ENCODE measurements at regions not wholly inside any gene's neighbourhood (a gene's known extent, or its start where the extent isn't known, plus 50 kb on each side); places are given as distances from the start of the nearest gene placed in this dataset.

DNA sequence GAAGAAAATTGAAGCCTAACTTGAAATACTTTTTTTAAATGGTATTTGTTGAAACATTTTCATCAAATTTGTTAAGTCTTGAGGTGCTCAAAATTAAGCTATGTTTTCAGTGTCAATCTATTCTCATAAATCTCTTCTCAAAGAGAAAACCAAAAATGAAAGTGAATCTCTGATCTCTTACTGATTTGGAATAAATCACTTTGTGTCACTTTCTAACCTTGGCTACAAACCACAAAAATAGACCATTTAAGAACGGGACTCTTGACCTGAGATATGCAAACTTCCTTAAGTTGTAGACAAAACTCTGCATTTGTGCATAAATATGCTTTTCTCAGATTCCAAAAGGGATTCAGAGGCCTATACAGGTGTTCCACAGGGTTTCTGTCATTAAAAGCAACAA is 192.9 kb downstream of the SEC23A start:
- no peak overlapping the region for H3K4me3 ChIP-seq (ENCODE audit: low read depth, low read length)
- TF ChIP-seq, protein P1, sequence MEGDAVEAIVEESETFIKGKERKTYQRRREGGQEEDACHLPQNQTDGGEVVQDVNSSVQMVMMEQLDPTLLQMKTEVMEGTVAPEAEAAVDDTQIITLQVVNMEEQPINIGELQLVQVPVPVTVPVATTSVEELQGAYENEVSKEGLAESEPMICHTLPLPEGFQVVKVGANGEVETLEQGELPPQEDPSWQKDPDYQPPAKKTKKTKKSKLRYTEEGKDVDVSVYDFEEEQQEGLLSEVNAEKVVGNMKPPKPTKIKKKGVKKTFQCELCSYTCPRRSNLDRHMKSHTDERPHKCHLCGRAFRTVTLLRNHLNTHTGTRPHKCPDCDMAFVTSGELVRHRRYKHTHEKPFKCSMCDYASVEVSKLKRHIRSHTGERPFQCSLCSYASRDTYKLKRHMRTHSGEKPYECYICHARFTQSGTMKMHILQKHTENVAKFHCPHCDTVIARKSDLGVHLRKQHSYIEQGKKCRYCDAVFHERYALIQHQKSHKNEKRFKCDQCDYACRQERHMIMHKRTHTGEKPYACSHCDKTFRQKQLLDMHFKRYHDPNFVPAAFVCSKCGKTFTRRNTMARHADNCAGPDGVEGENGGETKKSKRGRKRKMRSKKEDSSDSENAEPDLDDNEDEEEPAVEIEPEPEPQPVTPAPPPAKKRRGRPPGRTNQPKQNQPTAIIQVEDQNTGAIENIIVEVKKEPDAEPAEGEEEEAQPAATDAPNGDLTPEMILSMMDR (IDR thresholded peaks at IDR 0.05; ENCODE audit: insufficient read depth, low read depth, low read length) = no peak
- DNase-seq (ENCODE audit: low read depth) = no peak

DNA sequence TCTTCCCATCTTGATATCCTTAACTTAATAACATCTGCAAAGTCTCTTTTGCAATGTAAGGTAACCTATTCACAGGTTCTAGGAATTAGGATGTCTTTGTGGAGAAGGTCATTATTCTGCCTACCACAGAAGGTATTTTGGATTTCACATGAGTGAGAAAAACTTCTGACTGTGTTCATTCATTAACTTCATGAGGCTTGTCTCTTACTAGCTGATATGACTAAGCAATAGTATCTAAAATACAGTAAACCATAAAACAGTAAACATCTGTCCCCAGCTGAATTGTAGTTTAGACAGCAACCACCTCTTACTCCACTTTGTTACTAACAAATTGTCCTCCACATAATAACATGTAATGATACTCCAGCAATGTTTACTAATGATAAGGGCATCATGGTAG is 198.1 kb downstream of the SEC23A start:
- H3K4me3 ChIP-seq (ENCODE audit: low read depth, low read length) = no peak overlapping the region
- TF ChIP-seq, protein P1 (IDR thresholded peaks at IDR 0.05; ENCODE audit: insufficient read depth, low read depth, low read length) = no peak
- DNase-seq (ENCODE audit: low read depth) = no peak

DNA sequence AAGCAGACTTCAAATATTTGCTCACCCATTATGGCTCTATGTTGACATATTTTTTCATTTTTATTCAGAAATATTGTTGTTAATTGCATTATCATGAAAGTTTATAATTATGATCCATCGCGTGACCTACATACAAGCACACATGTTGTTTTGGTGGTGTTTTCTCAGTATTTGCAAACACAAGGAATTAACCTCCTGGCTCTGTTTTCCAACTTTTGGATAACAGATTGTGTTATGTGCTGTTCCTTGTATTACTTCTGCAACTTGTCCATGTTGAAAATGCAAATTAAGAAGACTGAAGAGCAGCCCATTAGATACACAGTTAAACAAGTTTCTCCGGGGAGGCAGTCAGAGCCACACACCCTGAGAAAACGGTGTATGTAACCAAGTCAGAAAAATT is 201.2 kb downstream of the SEC23A start:
- no peak overlapping the region for H3K4me3 ChIP-seq (ENCODE audit: low read depth, low read length)
- DNase-seq (ENCODE audit: low read depth) = no peak
- TF ChIP-seq, protein P1 (IDR thresholded peaks at IDR 0.05; ENCODE audit: insufficient read depth, low read depth, low read length) = no peak

DNA sequence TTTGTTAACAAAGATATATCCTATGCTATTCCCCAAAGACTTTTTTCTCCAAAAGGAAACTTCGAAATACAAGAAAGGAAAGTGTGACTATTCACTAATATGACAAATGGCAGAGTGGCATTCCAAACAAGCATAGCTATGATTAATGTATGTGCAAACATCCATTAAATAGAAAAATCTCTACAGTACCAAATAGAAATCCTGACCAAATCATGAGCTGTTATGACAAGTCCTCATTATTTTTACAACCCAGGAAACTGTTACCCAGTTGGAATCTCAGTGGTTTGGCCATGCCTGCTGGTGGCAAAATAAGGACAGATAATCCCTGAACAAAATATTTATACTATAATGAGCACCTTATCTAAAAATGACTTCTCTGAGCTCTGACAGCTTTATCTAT is 202.1 kb downstream of the SEC23A start:
- DNase-seq (ENCODE audit: low read depth) = peak; percentile 14
- TF ChIP-seq, protein P1 (IDR thresholded peaks at IDR 0.05; ENCODE audit: insufficient read depth, low read depth, low read length) = no peak

DNA sequence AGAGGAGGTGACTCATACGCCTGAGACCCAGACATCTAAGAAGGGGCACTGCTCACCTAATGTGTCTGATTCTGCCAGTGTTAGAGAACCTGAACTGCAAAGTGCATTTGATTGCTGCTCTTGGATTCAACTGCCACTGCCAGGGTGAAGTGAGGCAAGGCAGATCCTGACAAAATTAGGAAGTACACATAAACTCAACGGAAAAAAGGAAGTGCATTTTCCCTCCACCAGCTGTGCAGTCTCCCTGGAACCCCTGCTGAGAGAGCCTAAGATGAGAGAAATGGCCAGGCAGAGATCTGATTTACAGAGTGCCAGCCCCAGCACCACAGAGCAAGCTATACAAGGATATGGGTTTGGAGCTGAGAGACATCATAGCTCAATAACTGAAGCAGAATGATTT is 215.3 kb downstream of the SEC23A start:
- DNase-seq (ENCODE audit: low read depth) = no peak
- TF ChIP-seq, protein P1 (IDR thresholded peaks at IDR 0.05; ENCODE audit: insufficient read depth, low read depth, low read length) = no peak
- H3K4me3 ChIP-seq (ENCODE audit: low read depth, low read length) = no peak overlapping the region

More for the DNA sequence above, 202.1 kb downstream of the SEC23A start:
- no peak overlapping the region for H3K4me3 ChIP-seq (ENCODE audit: low read depth, low read length)

DNA sequence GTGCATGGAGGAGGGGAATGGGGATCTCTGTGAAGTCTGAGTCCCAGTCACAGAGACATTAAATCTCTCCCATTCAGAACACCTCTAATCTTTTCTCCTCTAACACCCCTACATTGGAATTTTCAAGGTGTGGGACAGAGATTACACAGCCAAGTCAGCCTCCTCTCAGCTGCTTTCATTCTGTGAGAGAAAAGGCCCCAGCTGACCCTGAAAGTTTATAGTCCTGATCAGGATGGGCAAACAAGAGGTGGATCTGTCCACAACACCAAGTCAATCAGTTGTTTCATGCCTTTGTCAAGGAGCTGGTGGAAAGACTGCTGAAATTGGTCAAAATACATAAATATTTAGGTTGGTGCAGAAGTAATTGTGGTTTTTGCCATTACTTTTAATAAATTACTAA is 218.9 kb downstream of the SEC23A start:
- no peak for DNase-seq (ENCODE audit: low read depth)
- H3K4me3 ChIP-seq (ENCODE audit: low read depth, low read length) = no peak overlapping the region

DNA sequence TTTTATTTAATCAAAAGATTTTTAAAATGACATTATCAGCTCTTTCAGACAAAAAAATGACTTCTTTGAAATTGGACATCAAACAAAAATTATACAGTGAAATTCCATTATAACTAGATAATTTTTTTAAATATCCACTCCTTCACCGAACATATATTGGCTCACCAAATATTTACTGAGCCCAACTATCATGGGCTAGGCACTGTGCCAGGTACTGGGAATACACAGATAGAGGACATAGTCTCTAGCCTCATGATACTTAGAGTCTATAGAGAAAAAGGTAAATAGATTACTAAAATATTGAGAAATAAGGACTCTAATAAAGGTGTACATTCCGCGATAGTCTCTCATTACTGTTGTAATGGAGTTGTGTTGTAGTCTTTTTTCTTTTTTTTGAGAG is 219.9 kb downstream of the SEC23A start:
- no peak overlapping the region for H3K4me3 ChIP-seq (ENCODE audit: low read depth, low read length)
- TF ChIP-seq, protein P1 (IDR thresholded peaks at IDR 0.05; ENCODE audit: insufficient read depth, low read depth, low read length) = no peak
- no peak for DNase-seq (ENCODE audit: low read depth)

More for the DNA sequence above, 218.9 kb downstream of the SEC23A start:
- TF ChIP-seq, protein P1 (IDR thresholded peaks at IDR 0.05; ENCODE audit: insufficient read depth, low read depth, low read length) = no peak
